H1 (cell line): ENCODE measurements at regions not wholly inside any gene's neighbourhood (a gene's known extent, or its start where the extent isn't known, plus 50 kb on each side); places are given as distances from the start of the nearest gene placed in this dataset.

Experiments used
- CTCF ChIA-PET: fragments of 300-600 bp; sonication (Branson Sonifier 250); formaldehyde crosslinking; loops from one replicate; lab custom pipeline; 2021; ENCODE audit not compliant: partially characterized antibody; lab: Charles Lee
- POLR2A ChIA-PET: fragments of 300-600 bp; sonication (Branson Sonifier 250); formaldehyde crosslinking; loops from one replicate; lab custom pipeline; 2021; ENCODE audit warnings: inconsistent platforms; ENCODE audit not compliant: partially characterized antibody; lab: Charles Lee
- DNase-seq, 2 experiments: peaks; one replicate each; pipeline versions ENCODE4 v3.0.0 to v3.0.0-alpha.2; 2010 to 2022; ENCODE audit warnings: low spot score in 2 of 2, low read depth in 1 of 2, mixed read lengths in 1 of 2
- FAIRE-seq: peaks from 2 replicates; lab custom pipeline; 2011; peaks lifted over from hg19 to GRCh38; lab: Jason Lieb, UNC
- H2AFZ ChIP-seq: 2 replicates; pipeline ENCODE4 v1.8.1; 2012; ENCODE audit warnings: low read length, inconsistent platforms
- H2AK5ac ChIP-seq: 2 replicates; pipeline ENCODE4 v1.6.1; 2013; ENCODE audit warnings: low read depth, low read length
- H2BK120ac ChIP-seq: replicated peaks from 2 replicates; pipeline ENCODE3; 2013; ENCODE audit warnings: low read depth, low read length, inconsistent platforms
- H2BK12ac ChIP-seq: 2 replicates; pipeline ENCODE4 v1.6.1; 2013; ENCODE audit warnings: low read depth, low read length
- H2BK15ac ChIP-seq: 2 replicates; pipeline ENCODE4 v1.6.1; 2013; ENCODE audit warnings: low read length
- H2BK20ac ChIP-seq: 2 replicates; pipeline ENCODE4 v1.6.1; 2013; ENCODE audit warnings: low read length
- H2BK5ac ChIP-seq: 2 replicates; pipeline ENCODE4 v1.6.1; 2013; ENCODE audit warnings: low read depth, low read length
- H3K14ac ChIP-seq: 2 replicates; pipeline ENCODE4 v1.6.1; 2013; ENCODE audit warnings: inconsistent platforms; ENCODE audit not compliant: insufficient read length
- H3K18ac ChIP-seq: 2 replicates; pipeline ENCODE4 v1.6.1; 2013; ENCODE audit warnings: low read length; ENCODE audit errors: extremely low read depth
- H3K23ac ChIP-seq: 2 replicates; pipeline ENCODE4 v1.6.1; 2013; ENCODE audit warnings: inconsistent platforms; ENCODE audit not compliant: insufficient read length
- H3K23me2 ChIP-seq: 2 replicates; pipeline ENCODE4 v1.6.1; 2013; ENCODE audit warnings: low read depth, low read length
- H3K27ac ChIP-seq: 2 replicates; pipeline ENCODE4 v1.6.1; 2011; ENCODE audit warnings: low read depth, low read length, inconsistent platforms
- H3K27me3 ChIP-seq, 4 experiments: replicated peaks in 1 of 4; 1 replicate in 1 of 4; 2 replicates in 3 of 4; pipeline versions ENCODE4 v1.6.1 to v1.8.1; 2011 to 2013; ENCODE audit warnings: low read length in 3 of 4, mild to moderate bottlenecking in 3 of 4, inconsistent platforms in 2 of 4, mixed read lengths in 2 of 4, moderate library complexity in 1 of 4; ENCODE audit not compliant: control insufficient read depth in 3 of 4, insufficient read depth in 3 of 4; ENCODE audit errors: extremely low read depth in 1 of 4
- H3K36me3 ChIP-seq, 4 experiments: 2 replicates each; pipeline versions ENCODE4 v1.6.1 to v1.8.1; 2011 to 2013; ENCODE audit warnings: mild to moderate bottlenecking in 4 of 4, low read length in 3 of 4, moderate library complexity in 2 of 4, control low read depth in 1 of 4, inconsistent platforms in 1 of 4; ENCODE audit not compliant: insufficient read depth in 4 of 4, control insufficient read depth in 2 of 4
- H3K4ac ChIP-seq: replicated peaks from 2 replicates; pipeline ENCODE3; 2013; ENCODE audit warnings: low read length, low read depth, mixed read lengths, inconsistent platforms; ENCODE audit not compliant: insufficient read length
- H3K4me1 ChIP-seq, 4 experiments: replicated peaks in 1 of 4; 1 replicate in 1 of 4; 2 replicates in 3 of 4; pipeline versions ENCODE4 v1.6.1 to v1.8.1; 2011 to 2013; ENCODE audit warnings: low read length in 3 of 4, inconsistent platforms in 2 of 4, mixed read lengths in 1 of 4; ENCODE audit not compliant: insufficient read depth in 4 of 4, control insufficient read depth in 3 of 4
- H3K4me2 ChIP-seq, 2 experiments: 2 replicates each; pipeline versions ENCODE4 v1.6.1 to v1.8.1; 2011 to 2013; ENCODE audit warnings: low read depth in 2 of 2, low read length in 2 of 2, control low read depth in 1 of 2, inconsistent platforms in 1 of 2, mild to moderate bottlenecking in 1 of 2; ENCODE audit not compliant: insufficient read depth in 1 of 2
- H3K4me3 ChIP-seq, 4 experiments: fragments of 200-600, 300-600 bp in 1 of 4; sonication (generic), shearing (Covaris generic), sonication (Bioruptor Twin) in 1 of 4; 2 replicates each; pipeline versions ENCODE4 v1.5.1 to v1.8.1; 2011 to 2016; ENCODE audit warnings: low read length in 4 of 4, low read depth in 3 of 4, control low read depth in 2 of 4, inconsistent platforms in 2 of 4, mild to moderate bottlenecking in 2 of 4, mixed read lengths in 1 of 4, moderate library complexity in 1 of 4; ENCODE audit not compliant: insufficient read depth in 2 of 4; ENCODE audit errors: extremely low read depth in 1 of 4
- H3K56ac ChIP-seq: replicated peaks from 2 replicates; pipeline ENCODE3; 2013; ENCODE audit warnings: low read depth, mild to moderate bottlenecking, mixed read lengths, low read length, inconsistent platforms; ENCODE audit not compliant: insufficient read length
- H3K79me1 ChIP-seq: 2 replicates; pipeline ENCODE4 v1.6.1; 2013; ENCODE audit warnings: low read depth, low read length, control low read depth
- H3K79me2 ChIP-seq, 2 experiments: 2 replicates each; pipeline versions ENCODE4 v1.6.1 to v1.8.1; 2012 to 2013; ENCODE audit warnings: low read length in 2 of 2, mild to moderate bottlenecking in 2 of 2, inconsistent platforms in 1 of 2; ENCODE audit not compliant: insufficient read depth in 2 of 2, control insufficient read depth in 1 of 2
- H3K9ac ChIP-seq, 4 experiments: replicated peaks in 1 of 4; 1 replicate in 1 of 4; 2 replicates in 3 of 4; pipeline versions ENCODE4 v1.6.1 to v1.8.1; 2011 to 2013; ENCODE audit warnings: low read depth in 3 of 4, low read length in 3 of 4, control low read depth in 2 of 4, mild to moderate bottlenecking in 2 of 4, moderate library complexity in 2 of 4, inconsistent platforms in 1 of 4; ENCODE audit errors: extremely low read depth in 1 of 4
- H3K9me3 ChIP-seq, 2 experiments: 2 replicates each; pipeline versions ENCODE4 v1.6.1 to v1.8.1; 2012 to 2013; ENCODE audit warnings: mild to moderate bottlenecking in 2 of 2, moderate library complexity in 2 of 2, control low read depth in 1 of 2, inconsistent platforms in 1 of 2, low read depth in 1 of 2, low read length in 1 of 2, mixed read lengths in 1 of 2; ENCODE audit not compliant: insufficient read depth in 2 of 2
- H4K20me1 ChIP-seq, 2 experiments: replicated peaks in 1 of 2; 2 replicates each; pipeline versions ENCODE3 to v1.8.1; 2011 to 2013; ENCODE audit warnings: inconsistent platforms in 2 of 2, low read length in 2 of 2, mild to moderate bottlenecking in 1 of 2; ENCODE audit not compliant: insufficient read depth in 2 of 2, control insufficient read depth in 1 of 2
- H4K5ac ChIP-seq: 2 replicates; pipeline ENCODE4 v1.6.1; 2013; ENCODE audit warnings: low read length, low read depth, mixed read lengths, inconsistent platforms; ENCODE audit not compliant: insufficient read length
- H4K8ac ChIP-seq: 2 replicates; pipeline ENCODE4 v1.8.0; 2013; ENCODE audit warnings: mild to moderate bottlenecking, moderate library complexity, low read length, inconsistent platforms; ENCODE audit not compliant: insufficient read depth; ENCODE audit errors: extremely low read depth
- H4K91ac ChIP-seq: replicated peaks from 2 replicates; pipeline ENCODE3; 2013; ENCODE audit warnings: low read length, mixed read lengths, inconsistent platforms; ENCODE audit not compliant: insufficient read length
- BCL11A ChIP-seq, 2 experiments: IDR thresholded peaks; one replicate each; pipeline ENCODE4 v1.6.1; 2011; ENCODE audit warnings: low read depth in 2 of 2, low read length in 2 of 2, mild to moderate bottlenecking in 2 of 2
- SRF ChIP-seq: IDR thresholded peaks from 2 replicates; pipeline ENCODE4 v1.6.1; 2011; ENCODE audit warnings: mild to moderate bottlenecking, low read depth, low read length, moderate library complexity
- WGBS, 2 experiments: shearing (Covaris generic) in 1 of 2; methylation state at CpG; one replicate each; pipeline versions ENCODE4 v1.1.6 to v1.1.7; 2013 to 2015; ENCODE audit warnings: low lambda C conversion rate in 2 of 2, mixed read lengths in 2 of 2, inconsistent platforms in 1 of 2, low coverage in 1 of 2, missing lambda C conversion rate in 1 of 2; ENCODE audit not compliant: insufficient replicate concordance in 2 of 2, insufficient coverage in 1 of 2, insufficient read length in 1 of 2; ENCODE audit errors: extremely low coverage in 1 of 2, missing lambda C conversion rate in 1 of 2; 5-methylcytosine and 5-hydroxymethylcytosine counted together

DNA sequence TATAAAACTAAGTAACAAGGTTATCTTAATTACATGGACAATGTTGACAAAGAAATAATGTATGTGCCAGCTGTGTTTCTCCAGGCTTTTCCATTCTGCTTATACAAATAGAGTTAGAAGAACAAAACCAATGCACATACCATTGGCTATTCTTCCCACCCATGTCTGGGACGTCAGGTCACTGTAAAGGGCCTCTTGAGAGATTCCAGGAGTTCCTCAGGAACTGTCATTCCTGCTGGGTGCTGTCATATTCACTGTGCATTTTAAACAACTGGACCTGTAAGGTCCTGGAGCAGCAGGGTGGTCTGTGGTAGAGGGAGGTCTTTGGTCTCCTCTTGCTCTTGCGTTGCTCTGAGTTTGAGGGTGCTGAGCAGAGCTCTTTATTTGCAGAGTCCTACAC is 74.6 kb upstream of the AP1S2 start:
- H2AFZ ChIP-seq = no peak overlapping the region
- H3K4me1 ChIP-seq = peaks cover 0 to 6% (median 0%) of the 10 kb centered on the region in 4 experiments; a peak in 1 of 7 replicates
- no peak overlapping the region for H3K14ac ChIP-seq
- H3K9me3 ChIP-seq = no peaks in the 10 kb centered on the region
- H2AK5ac ChIP-seq = no peak overlapping the region
- no peaks in the 10 kb centered on the region for H3K79me2 ChIP-seq
- CTCF ChIA-PET = interaction anchor here (0.9 to 4.1 kb wide), 3 partner anchors 42 to 285 kb away, joined by 3 to 23 read pairs (median 4); no protein-coding TSS in a partner anchor
- H3K23me2 ChIP-seq = no peaks in the 10 kb centered on the region
- no peaks in the 10 kb centered on the region for H4K20me1 ChIP-seq
- H3K9ac ChIP-seq = no peak overlapping the region
- no peaks in the 10 kb centered on the region for H3K36me3 ChIP-seq
- 92% methylated on average over 2 of the region's 2 CpGs; no CpG with 5 or more reads in 1 of the 2 experiments for WGBS, 2 experiments
- no peak overlapping the region for H3K4me2 ChIP-seq
- peak overlapping the region; percentile 35 for H2BK120ac ChIP-seq
- POLR2A ChIA-PET = no interaction called here
- H2BK12ac ChIP-seq = no peak overlapping the region
- peak overlapping the region; percentile 44; the same call in 1 of the 2 replicates for H2BK5ac ChIP-seq
- H3K23ac ChIP-seq = no peak overlapping the region
- H4K5ac ChIP-seq = no peak overlapping the region
- no peak overlapping the region for H3K56ac ChIP-seq
- no peak overlapping the region for H3K27ac ChIP-seq
- TF ChIP-seq BCL11A (IDR thresholded peaks at IDR 0.05; ENCODE audit: low read depth in 2 of 2, low read length in 2 of 2) (no peak), SRF (no peak)
- no peak for FAIRE-seq
- no peak overlapping the region for H2BK20ac ChIP-seq
- H2BK15ac ChIP-seq = no peak overlapping the region
- DNase-seq = no peak
- H3K27me3 ChIP-seq = no peaks in the 10 kb centered on the region
- H4K91ac ChIP-seq = peak overlapping the region; percentile 64
- no peak overlapping the region for H3K4me3 ChIP-seq
- H3K18ac ChIP-seq = no peak overlapping the region
- H3K4ac ChIP-seq = no peak overlapping the region
- no peaks in the 10 kb centered on the region for H3K79me1 ChIP-seq
- no peak overlapping the region for H4K8ac ChIP-seq
